Transverse colon (tissue), 3 donors: ENCODE measurements at regions not wholly inside any gene's neighbourhood (a gene's known extent, or its start where the extent isn't known, plus 50 kb on each side); places are given as distances from the start of the nearest gene placed in this dataset.

Source experiments
- CTCF ChIP-seq, 5 experiments: fragments of 200-600 bp in 3 of 5; fragments of 450-650 bp in 2 of 5; sonication (generic) in 3 of 5; IDR thresholded peaks; 1 replicate in 2 of 5; 2 replicates in 3 of 5; pipeline ENCODE4 v1.5.1; 2016 to 2017; ENCODE audit warnings: antibody characterized with exemption in 5 of 5, inconsistent platforms in 3 of 5, mild to moderate bottlenecking in 2 of 5, moderate library complexity in 1 of 5
- POLR2A ChIP-seq: fragments of 450-650 bp; IDR thresholded peaks from one replicate; pipeline ENCODE4 v1.6.1; 2016; ENCODE audit warnings: antibody characterized with exemption, mild to moderate bottlenecking, moderate library complexity

GRCh38 chr4:155597281-155597680 is 69.4 kb upstream of the GUCY1A1 start:
- TF ChIP-seq CTCF (IDR thresholded peaks at IDR 0.05): no peak
- no peak for TF ChIP-seq POLR2A
